Suprapubic skin (tissue), 4 donors: ENCODE measurements at regions not wholly inside any gene's neighbourhood (a gene's known extent, or its start where the extent isn't known, plus 50 kb on each side); places are given as distances from the start of the nearest gene placed in this dataset.

Experiments
- POLR2A ChIP-seq, 2 donors: fragments of 450-650 bp; IDR thresholded peaks; one replicate each; pipeline ENCODE4 v1.6.1; 2017; ENCODE audit warnings: antibody characterized with exemption in 2 of 2, mild to moderate bottlenecking in 2 of 2, moderate library complexity in 2 of 2
- POLR2AphosphoS5 ChIP-seq, 3 donors: sonication (generic); formaldehyde crosslinking; IDR thresholded peaks; one replicate each; pipeline ENCODE4 v1.6.1; 2017; ENCODE audit warnings: antibody characterized with exemption in 3 of 3
- TF ChIP-seq, protein P1 (sequence below), 2 donors: fragments of 200-600 bp in 1 of 2; fragments of 450-650 bp in 1 of 2; sonication (generic) in 1 of 2; IDR thresholded peaks; one replicate each; pipeline ENCODE4 v1.5.1; 2016 to 2019; ENCODE audit warnings: antibody characterized with exemption in 2 of 2, mild to moderate bottlenecking in 1 of 2, moderate library complexity in 1 of 2

DNA sequence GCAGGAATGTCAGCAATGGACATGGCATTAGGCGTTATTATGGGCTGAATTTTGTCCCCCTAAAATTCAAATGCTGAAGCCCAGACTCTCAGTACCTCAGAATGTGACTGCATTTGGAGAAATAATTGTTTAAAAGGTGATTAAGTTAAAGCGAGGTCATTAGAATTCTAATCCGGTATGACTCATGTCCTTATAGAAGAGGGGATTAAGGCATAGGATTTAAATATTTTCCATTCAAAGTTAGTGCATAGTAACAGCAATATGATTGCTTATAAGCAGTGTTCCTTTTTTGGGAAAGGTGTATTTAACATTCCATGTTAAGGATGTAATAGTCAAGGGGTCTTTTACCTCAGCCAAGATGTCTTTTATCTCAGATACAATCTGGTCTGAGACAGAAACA, 95.5 kb downstream of the NHLRC3 start:
- TF ChIP-seq, protein P1, sequence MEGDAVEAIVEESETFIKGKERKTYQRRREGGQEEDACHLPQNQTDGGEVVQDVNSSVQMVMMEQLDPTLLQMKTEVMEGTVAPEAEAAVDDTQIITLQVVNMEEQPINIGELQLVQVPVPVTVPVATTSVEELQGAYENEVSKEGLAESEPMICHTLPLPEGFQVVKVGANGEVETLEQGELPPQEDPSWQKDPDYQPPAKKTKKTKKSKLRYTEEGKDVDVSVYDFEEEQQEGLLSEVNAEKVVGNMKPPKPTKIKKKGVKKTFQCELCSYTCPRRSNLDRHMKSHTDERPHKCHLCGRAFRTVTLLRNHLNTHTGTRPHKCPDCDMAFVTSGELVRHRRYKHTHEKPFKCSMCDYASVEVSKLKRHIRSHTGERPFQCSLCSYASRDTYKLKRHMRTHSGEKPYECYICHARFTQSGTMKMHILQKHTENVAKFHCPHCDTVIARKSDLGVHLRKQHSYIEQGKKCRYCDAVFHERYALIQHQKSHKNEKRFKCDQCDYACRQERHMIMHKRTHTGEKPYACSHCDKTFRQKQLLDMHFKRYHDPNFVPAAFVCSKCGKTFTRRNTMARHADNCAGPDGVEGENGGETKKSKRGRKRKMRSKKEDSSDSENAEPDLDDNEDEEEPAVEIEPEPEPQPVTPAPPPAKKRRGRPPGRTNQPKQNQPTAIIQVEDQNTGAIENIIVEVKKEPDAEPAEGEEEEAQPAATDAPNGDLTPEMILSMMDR (IDR thresholded peaks at IDR 0.05), result no peak
- TF ChIP-seq POLR2A (IDR thresholded peaks at IDR 0.05), result no peak
- TF ChIP-seq POLR2AphosphoS5 (IDR thresholded peaks at IDR 0.05), result no peak
